ENCODE measurements at regions not wholly inside any gene's neighbourhood (a gene's known extent, or its start where the extent isn't known, plus 50 kb on each side); places are given as distances from the start of the nearest gene placed in this dataset.

- Histone ChIP-seq H3K36me3 (ENCODE audit: control insufficient read depth, insufficient read depth, low read length) (no peaks in the 10 kb centered on the region), H3K27me3 (ENCODE audit: control insufficient read depth, insufficient read depth, low read length) (no peaks in the 10 kb centered on the region), H3K4me3 (ENCODE audit: low read depth, low read length) (no peak overlapping the region)
- no peak for TF ChIP-seq CTCF (IDR thresholded peaks at IDR 0.05; ENCODE audit: insufficient read depth, low read length, poor library complexity, severe bottlenecking)
- DNase-seq (ENCODE audit: low read depth), result no peak
These were observed 322.2 kb downstream of the ETAA1 start for GRCh38 chr2:67719351-67719750.

GRCh38 chr2:67721516-67721915, 324.4 kb downstream of the ETAA1 start:
- H3K4me3 ChIP-seq (ENCODE audit: low read depth, low read length), result no peak overlapping the region
- no peak for DNase-seq (ENCODE audit: low read depth)
- no peak for TF ChIP-seq CTCF (IDR thresholded peaks at IDR 0.05; ENCODE audit: insufficient read depth, low read length, poor library complexity, severe bottlenecking)
- H3K36me3 ChIP-seq (ENCODE audit: control insufficient read depth, insufficient read depth, low read length), result no peaks in the 10 kb centered on the region
- H3K27me3 ChIP-seq (ENCODE audit: control insufficient read depth, insufficient read depth, low read length), result no peaks in the 10 kb centered on the region

- no peak for TF ChIP-seq CTCF (IDR thresholded peaks at IDR 0.05; ENCODE audit: insufficient read depth, low read length, poor library complexity, severe bottlenecking)
- DNase-seq (ENCODE audit: low read depth), result no peak
These were observed 327.1 kb downstream of the ETAA1 start for GRCh38 chr2:67724261-67724660.

GRCh38 chr2:67725731-67726130, 328.6 kb downstream of the ETAA1 start:
- Histone ChIP-seq H3K36me3 (ENCODE audit: control insufficient read depth, insufficient read depth, low read length) (no peaks in the 10 kb centered on the region), H3K4me3 (ENCODE audit: low read depth, low read length) (no peak overlapping the region), H3K27me3 (ENCODE audit: control insufficient read depth, insufficient read depth, low read length) (no peaks in the 10 kb centered on the region)
- TF ChIP-seq CTCF (IDR thresholded peaks at IDR 0.05; ENCODE audit: insufficient read depth, low read length, poor library complexity, severe bottlenecking), result no peak
- no peak for DNase-seq (ENCODE audit: low read depth)

More at GRCh38 chr2:67724261-67724660, 327.1 kb downstream of the ETAA1 start:
- Histone ChIP-seq H3K4me3 (ENCODE audit: low read depth, low read length) (no peak overlapping the region), H3K27me3 (ENCODE audit: control insufficient read depth, insufficient read depth, low read length) (no peaks in the 10 kb centered on the region), H3K36me3 (ENCODE audit: control insufficient read depth, insufficient read depth, low read length) (no peaks in the 10 kb centered on the region)

- TF ChIP-seq CTCF (IDR thresholded peaks at IDR 0.05; ENCODE audit: insufficient read depth, low read length, poor library complexity, severe bottlenecking), result no peak
- Histone ChIP-seq H3K4me3 (ENCODE audit: low read depth, low read length) (no peak overlapping the region), H3K36me3 (ENCODE audit: control insufficient read depth, insufficient read depth, low read length) (no peaks in the 10 kb centered on the region), H3K27me3 (ENCODE audit: control insufficient read depth, insufficient read depth, low read length) (no peaks in the 10 kb centered on the region)
- no peak for DNase-seq (ENCODE audit: low read depth)
These were observed 329.3 kb downstream of the ETAA1 start for GRCh38 chr2:67726416-67726815.

- no peaks in the 10 kb centered on the region for H3K36me3 ChIP-seq (ENCODE audit: control insufficient read depth, insufficient read depth, low read length)
- no peak for TF ChIP-seq CTCF (IDR thresholded peaks at IDR 0.05; ENCODE audit: insufficient read depth, low read length, poor library complexity, severe bottlenecking)
- H3K4me3 ChIP-seq (ENCODE audit: low read depth, low read length), result no peak overlapping the region
- DNase-seq (ENCODE audit: low read depth), result no peak
- no peaks in the 10 kb centered on the region for H3K27me3 ChIP-seq (ENCODE audit: control insufficient read depth, insufficient read depth, low read length)
These were observed 330.0 kb downstream of the ETAA1 start for GRCh38 chr2:67727131-67727530.
